ENCODE measurements at regions not wholly inside any gene's neighbourhood (a gene's known extent, or its start where the extent isn't known, plus 50 kb on each side); places are given as distances from the start of the nearest gene placed in this dataset.

DNA sequence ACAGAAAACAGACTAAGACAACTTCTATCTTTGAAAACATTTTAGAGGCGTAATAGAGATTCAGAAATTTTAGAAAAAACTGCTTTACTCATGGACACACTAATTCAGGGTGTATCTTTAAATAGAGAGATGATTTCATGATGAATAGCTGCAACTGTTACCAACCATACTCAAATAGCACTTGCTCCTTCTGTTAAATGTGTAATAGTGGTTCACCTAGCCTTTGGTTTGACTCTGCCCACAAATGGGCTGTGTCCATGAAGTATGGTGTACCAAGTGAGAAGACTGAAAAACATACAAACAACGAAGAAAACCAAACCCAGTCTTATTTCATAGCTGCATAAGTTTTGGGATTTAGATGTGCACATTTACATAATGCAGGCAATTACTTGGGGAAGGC lies 610.6 kb downstream of the PLCL1 start:
- TF ChIP-seq, protein P1, sequence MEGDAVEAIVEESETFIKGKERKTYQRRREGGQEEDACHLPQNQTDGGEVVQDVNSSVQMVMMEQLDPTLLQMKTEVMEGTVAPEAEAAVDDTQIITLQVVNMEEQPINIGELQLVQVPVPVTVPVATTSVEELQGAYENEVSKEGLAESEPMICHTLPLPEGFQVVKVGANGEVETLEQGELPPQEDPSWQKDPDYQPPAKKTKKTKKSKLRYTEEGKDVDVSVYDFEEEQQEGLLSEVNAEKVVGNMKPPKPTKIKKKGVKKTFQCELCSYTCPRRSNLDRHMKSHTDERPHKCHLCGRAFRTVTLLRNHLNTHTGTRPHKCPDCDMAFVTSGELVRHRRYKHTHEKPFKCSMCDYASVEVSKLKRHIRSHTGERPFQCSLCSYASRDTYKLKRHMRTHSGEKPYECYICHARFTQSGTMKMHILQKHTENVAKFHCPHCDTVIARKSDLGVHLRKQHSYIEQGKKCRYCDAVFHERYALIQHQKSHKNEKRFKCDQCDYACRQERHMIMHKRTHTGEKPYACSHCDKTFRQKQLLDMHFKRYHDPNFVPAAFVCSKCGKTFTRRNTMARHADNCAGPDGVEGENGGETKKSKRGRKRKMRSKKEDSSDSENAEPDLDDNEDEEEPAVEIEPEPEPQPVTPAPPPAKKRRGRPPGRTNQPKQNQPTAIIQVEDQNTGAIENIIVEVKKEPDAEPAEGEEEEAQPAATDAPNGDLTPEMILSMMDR (conservative IDR thresholded peaks at IDR 0.05) = no peak

DNA sequence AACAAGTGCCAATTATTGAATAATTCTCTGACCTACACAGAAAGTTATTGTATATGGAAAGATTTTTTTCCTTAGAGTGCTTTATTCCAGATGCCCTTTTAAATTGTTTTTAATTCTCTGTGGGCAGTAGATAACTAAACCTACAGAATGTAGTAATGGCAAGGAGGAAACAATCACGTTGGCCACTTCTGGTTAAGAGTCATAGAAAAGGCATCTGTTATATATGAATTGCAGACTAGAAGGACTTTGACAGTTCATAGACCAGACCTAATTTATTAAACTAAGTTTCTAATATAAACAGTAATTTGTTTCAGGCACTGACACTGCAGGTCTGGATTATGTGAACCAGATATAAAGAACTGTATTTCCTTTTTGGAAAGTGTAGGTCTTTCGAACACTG lies 607.5 kb downstream of the PLCL1 start:
- TF ChIP-seq, protein P1 (conservative IDR thresholded peaks at IDR 0.05) = no peak
- H3K27ac ChIP-seq = no peak overlapping the region

More for the DNA sequence above, 610.6 kb downstream of the PLCL1 start:
- no peak overlapping the region for H3K27ac ChIP-seq

DNA sequence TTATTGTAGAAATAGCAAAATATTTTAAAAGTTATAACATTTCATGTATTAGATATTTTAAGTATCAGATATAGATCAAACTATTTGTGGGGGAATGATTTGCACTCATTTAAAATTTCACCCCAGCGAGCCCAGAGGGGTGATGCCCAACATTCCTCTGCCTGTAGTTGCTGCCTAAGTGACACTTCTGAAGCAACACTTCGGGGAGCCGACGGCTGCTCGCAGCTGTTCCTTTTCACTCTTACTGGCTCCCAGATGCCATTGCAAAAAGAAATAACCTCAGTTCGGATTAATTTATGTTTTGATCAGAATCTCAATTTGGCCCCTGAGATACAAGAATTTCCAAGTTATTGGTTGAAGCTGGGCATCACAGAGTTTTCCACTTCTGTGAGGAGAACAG lies 603.8 kb downstream of the PLCL1 start:
- TF ChIP-seq, protein P1 (conservative IDR thresholded peaks at IDR 0.05) = no peak
- no peak overlapping the region for H3K27ac ChIP-seq

DNA sequence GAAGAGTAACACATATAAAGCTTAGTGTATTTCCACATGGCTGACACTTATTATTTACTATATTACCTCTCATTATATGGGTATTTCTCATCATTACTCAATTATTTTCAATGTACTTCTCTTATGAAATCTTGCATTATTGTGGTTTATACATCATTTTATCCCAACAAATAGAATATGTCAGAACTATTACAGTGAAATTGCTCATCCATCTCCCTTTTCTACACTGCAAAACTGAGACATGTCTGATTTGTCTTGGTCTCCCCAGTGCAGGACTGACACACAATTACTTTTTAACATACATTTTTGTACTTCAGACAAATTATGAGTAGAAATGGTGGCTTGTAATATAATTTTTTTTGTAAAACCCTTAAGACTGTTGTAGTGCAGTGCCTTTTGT lies 600.9 kb downstream of the PLCL1 start:
- TF ChIP-seq, protein P1 (conservative IDR thresholded peaks at IDR 0.05) = no peak
- no peak overlapping the region for H3K27ac ChIP-seq

DNA sequence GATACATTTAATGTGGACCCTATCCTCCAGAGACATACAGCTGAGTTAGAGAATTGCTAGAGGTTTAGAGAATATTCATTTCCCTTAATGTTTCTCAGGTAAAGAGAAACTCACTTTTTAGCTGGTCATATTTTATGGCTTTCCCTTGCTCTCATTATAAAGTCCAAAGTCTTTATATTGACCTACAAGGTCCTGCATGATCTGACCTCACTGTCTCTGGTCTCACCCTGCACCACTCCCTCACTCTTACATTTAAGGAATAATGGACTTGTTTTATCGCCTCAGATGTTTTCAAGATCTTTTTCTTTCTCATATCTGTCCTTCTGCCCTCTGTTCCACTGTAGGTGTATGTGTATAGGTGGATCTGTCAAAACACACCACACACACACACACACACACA lies 597.3 kb downstream of the PLCL1 start:
- TF ChIP-seq, protein P1 (conservative IDR thresholded peaks at IDR 0.05) = no peak
- H3K27ac ChIP-seq = no peak overlapping the region

DNA sequence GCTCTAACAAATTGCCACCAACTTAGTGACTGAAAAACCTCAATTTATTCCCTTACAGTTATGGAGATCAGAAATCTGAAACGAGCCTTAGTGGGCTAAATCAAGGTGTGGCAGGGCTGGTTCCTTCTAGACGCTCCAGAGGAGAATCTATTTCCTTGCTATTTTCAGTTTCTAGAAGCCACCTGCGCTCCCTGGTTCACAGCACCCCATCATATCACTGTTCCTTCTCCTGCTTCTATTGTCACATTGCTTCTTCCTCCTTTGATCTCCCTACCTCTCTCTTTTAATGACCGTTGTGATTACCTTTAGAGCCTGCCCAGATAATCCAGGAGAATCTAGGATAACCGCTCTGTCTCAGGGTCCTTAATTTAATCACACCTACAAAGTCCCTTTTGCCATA lies 596.6 kb downstream of the PLCL1 start:
- TF ChIP-seq, protein P1 (conservative IDR thresholded peaks at IDR 0.05) = no peak
- H3K27ac ChIP-seq = no peak overlapping the region

DNA sequence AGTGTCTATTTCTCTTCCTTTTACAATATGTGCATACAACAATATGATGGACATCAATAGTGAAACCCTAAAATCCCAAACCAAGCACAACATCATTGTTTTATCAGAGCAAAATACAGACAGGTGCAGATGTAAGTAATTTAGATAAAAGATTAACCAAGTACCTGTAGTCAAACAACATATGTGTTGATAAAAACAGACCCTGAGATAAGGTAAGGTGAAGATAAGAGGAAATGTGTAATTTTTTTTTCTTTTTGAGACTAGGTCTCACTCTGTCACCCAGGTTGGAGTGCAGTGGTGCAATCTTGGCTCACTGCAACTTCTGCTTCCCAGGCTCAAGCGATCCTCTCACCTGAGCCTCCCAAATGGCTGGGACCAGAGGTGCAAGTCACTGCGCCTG lies 589.8 kb downstream of the PLCL1 start:
- TF ChIP-seq, protein P1 (conservative IDR thresholded peaks at IDR 0.05) = no peak
- H3K27ac ChIP-seq = no peak overlapping the region

DNA sequence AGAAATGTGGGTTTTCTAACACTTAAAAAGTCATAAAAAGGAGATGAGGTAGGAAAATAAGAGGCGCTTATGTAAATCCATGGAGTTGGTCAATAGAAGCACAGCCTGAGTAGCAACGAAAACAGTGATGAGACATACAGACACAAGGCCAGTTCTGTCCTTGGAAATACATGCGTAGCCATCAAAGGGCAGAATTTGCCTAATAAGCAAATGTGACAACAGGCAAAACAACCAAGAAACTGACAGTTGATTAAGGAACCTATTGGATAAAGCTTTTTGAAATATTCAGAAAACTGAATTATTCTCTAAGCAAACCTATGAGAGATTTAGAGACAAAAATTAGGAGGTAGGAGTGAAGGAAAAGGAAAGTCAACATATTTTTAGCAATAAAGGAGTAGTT lies 586.3 kb downstream of the PLCL1 start:
- TF ChIP-seq, protein P1 (conservative IDR thresholded peaks at IDR 0.05) = no peak

More for the DNA sequence above, 586.3 kb downstream of the PLCL1 start:
- no peak overlapping the region for H3K27ac ChIP-seq
